GM12878 (cell line): ENCODE measurements at regions not wholly inside any gene's neighbourhood (a gene's known extent, or its start where the extent isn't known, plus 50 kb on each side); places are given as distances from the start of the nearest gene placed in this dataset.

Source experiments
- ATAC-seq: fragments of 200-7000 bp; cut with Tn5 transposase; 3 replicates; pipeline ENCODE4 v1.9.1; 2020; ENCODE audit warnings: mild to moderate bottlenecking, moderate library complexity
- BruUV-seq: library from RNA; stranded (reverse); fragments of 400-500 nt; replicated peaks from 2 replicates; lab custom pipeline; 2021; lab: Mats Ljungman, UMichigan
- CTCF ChIA-PET: fragments of 300-600 bp; sonication (Branson Sonifier 250); formaldehyde crosslinking; extraction: SDS; loops from one replicate; lab custom pipeline; 2021; ENCODE audit warnings: inconsistent platforms; lab: Yijun Ruan, JAX
- POLR2A ChIA-PET: fragments of 350-600 bp; formaldehyde crosslinking; extraction: SDS; loops from one replicate; lab custom pipeline; 2021; ENCODE audit warnings: inconsistent platforms; lab: Charles Lee
- RAD21 ChIA-PET: fragments of 300-600 bp; sonication (Branson Sonifier 250); formaldehyde crosslinking; loops from one replicate; lab custom pipeline; 2023; ENCODE audit warnings: antibody characterized with exemption; ENCODE audit not compliant: unreplicated experiment; lab: Charles Lee
- SMC1A ChIA-PET: fragments of 300-600 bp; sonication (Branson Sonifier 250); formaldehyde crosslinking; loops from one replicate; lab custom pipeline; 2023; ENCODE audit not compliant: unreplicated experiment, uncharacterized antibody; lab: Charles Lee
- DNase-seq: peaks from one replicate; pipeline ENCODE4 v3.0.0-alpha.2; 2011; ENCODE audit warnings: low read depth, low spot score
- FAIRE-seq: peaks from 3 replicates; lab custom pipeline; 2011; peaks lifted over from hg19 to GRCh38; lab: Jason Lieb, UNC
- H2AFZ ChIP-seq: 2 replicates; pipeline ENCODE4 v1.6.0; 2011; ENCODE audit warnings: low read depth, low read length, control low read depth; ENCODE audit not compliant: control insufficient read depth
- H3K27ac ChIP-seq: 2 replicates; pipeline ENCODE4 v1.5.1; 2011; ENCODE audit warnings: control low read depth; ENCODE audit not compliant: control insufficient read depth, insufficient read depth
- H3K27me3 ChIP-seq, 2 experiments: replicated peaks in 1 of 2; 2 replicates each; pipeline versions ENCODE4 v1.6.0 to v1.6.1; 2011; ENCODE audit warnings: low read length in 1 of 2; ENCODE audit not compliant: control insufficient read depth in 2 of 2, insufficient read depth in 2 of 2
- H3K36me3 ChIP-seq, 2 experiments: 2 replicates each; pipeline ENCODE4 v1.5.1; 2011; ENCODE audit warnings: low read length in 1 of 2; ENCODE audit not compliant: control insufficient read depth in 2 of 2, insufficient read depth in 2 of 2
- H3K4me1 ChIP-seq: 2 replicates; pipeline ENCODE4 v1.6.1; 2011; ENCODE audit warnings: mild to moderate bottlenecking, low read length, moderate library complexity, mixed read lengths; ENCODE audit not compliant: control insufficient read depth, insufficient read depth
- H3K4me2 ChIP-seq: 2 replicates; pipeline ENCODE4 v1.6.0; 2011; ENCODE audit warnings: control low read depth; ENCODE audit not compliant: control insufficient read depth, insufficient read depth
- H3K4me3 ChIP-seq: fragments of 200-600 bp; sonication (generic); 2 replicates; pipeline ENCODE4 v1.5.1; 2016
- H3K79me2 ChIP-seq: 2 replicates; pipeline ENCODE4 v1.6.0; 2011; ENCODE audit warnings: low read length; ENCODE audit not compliant: control insufficient read depth, insufficient read depth
- H3K9ac ChIP-seq: 2 replicates; pipeline ENCODE4 v1.8.0; 2011; ENCODE audit warnings: low read length, control low read depth, mixed read lengths; ENCODE audit not compliant: control insufficient read depth, insufficient read depth
- H3K9me3 ChIP-seq: replicated peaks from 3 replicates; pipeline ENCODE4 v1.5.1; 2011; ENCODE audit warnings: mild to moderate bottlenecking, low read length; ENCODE audit not compliant: control insufficient read depth, insufficient read depth
- H4K20me1 ChIP-seq: 2 replicates; pipeline ENCODE4 v1.6.0; 2011; ENCODE audit not compliant: control insufficient read depth, insufficient read depth
- CEBPZ ChIP-seq: fragments of 150-350 bp; IDR thresholded peaks from 2 replicates; pipeline ENCODE4 v1.6.1; 2016; ENCODE audit warnings: low read depth, low read length
- E4F1 ChIP-seq: fragments of 450-650 bp; IDR thresholded peaks from 2 replicates; pipeline ENCODE4 v1.6.1; 2018; ENCODE audit warnings: borderline replicate concordance, mild to moderate bottlenecking; ENCODE audit not compliant: partially characterized antibody
- EZH2 ChIP-seq: IDR thresholded peaks from 2 replicates; pipeline ENCODE4 v1.6.1; 2012; ENCODE audit warnings: low read depth, mild to moderate bottlenecking, control low read depth, inconsistent platforms, low read length, borderline replicate concordance; ENCODE audit not compliant: control insufficient read depth
- GABPA ChIP-seq: IDR thresholded peaks from 2 replicates; pipeline ENCODE4 v1.6.1; 2014; ENCODE audit warnings: antibody characterized with exemption, low read depth, mild to moderate bottlenecking, inconsistent platforms
- JUND ChIP-seq: IDR thresholded peaks from 2 replicates; pipeline ENCODE4 v1.6.1; 2012; ENCODE audit warnings: low read depth, mild to moderate bottlenecking, low read length, improper control_type of control experiment, moderate library complexity
- MXI1 ChIP-seq: fragments of 150-350 bp; IDR thresholded peaks from 2 replicates; pipeline ENCODE4 v1.6.1; 2011; ENCODE audit warnings: low read depth, mild to moderate bottlenecking, inconsistent platforms, low read length, improper control_type of control experiment
- MYB ChIP-seq: fragments of 150-350 bp; IDR thresholded peaks from 2 replicates; pipeline ENCODE4 v1.6.1; 2014; ENCODE audit warnings: mild to moderate bottlenecking, low read depth, low read length, borderline replicate concordance
- NRF1 ChIP-seq: conservative IDR thresholded peaks from 2 replicates; pipeline ENCODE4 v1.6.1; 2011; ENCODE audit warnings: mild to moderate bottlenecking, low read depth, low read length, improper control_type of control experiment
- TAF1 ChIP-seq: IDR thresholded peaks from 2 replicates; pipeline ENCODE4 v1.6.1; 2011; ENCODE audit warnings: mild to moderate bottlenecking, low read depth, low read length, borderline replicate concordance
- YY1 ChIP-seq: IDR thresholded peaks from 2 replicates; pipeline ENCODE4 v1.6.1; 2011; ENCODE audit warnings: low read depth, mild to moderate bottlenecking, low read length
- ZNF592 ChIP-seq: fragments of 450-650 bp; IDR thresholded peaks from 2 replicates; pipeline ENCODE4 v1.6.1; 2017; ENCODE audit warnings: mild to moderate bottlenecking, moderate library complexity
- WGBS: methylation state at CpG from one replicate; pipeline ENCODE4 v1.1.6; 2016; ENCODE audit warnings: low lambda C conversion rate; ENCODE audit not compliant: insufficient replicate concordance, insufficient coverage; ENCODE audit errors: missing lambda C conversion rate; 5-methylcytosine and 5-hydroxymethylcytosine counted together
- in situ Hi-C: fragments of 300-500 bp; cut with MboI; formaldehyde crosslinking; loops from 9 replicates; pipeline ENCODE4 v1.14.3; 2018; ENCODE audit warnings: mixed read lengths
- intact Hi-C: fragments of 100-400 bp; cut with micrococcal nuclease; formaldehyde crosslinking; loops from one replicate; pipeline ENCODE4 v1.14.2; 2022; ENCODE audit not compliant: unreplicated experiment

- TF ChIP-seq JUND, result no peak
- TF ChIP-seq GABPA, result no peak
- TF ChIP-seq TAF1, result no peak
- TF ChIP-seq, all 136 proteins: peak for 0
Observed at GRCh38 chr20:50258790-50259483, 68.3 kb downstream of the CEBPB start (continued).

- no peak for FAIRE-seq
- Histone ChIP-seq H3K4me2 (no peak overlapping the region), H3K36me3 (no peaks in the 10 kb centered on the region), H3K27ac (no peak overlapping the region), H3K27me3 (no peaks in the 10 kb centered on the region), H4K20me1 (no peaks in the 10 kb centered on the region), H3K4me1 (no peaks in the 10 kb centered on the region), H3K9ac (no peak overlapping the region), H3K9me3 (no peaks in the 10 kb centered on the region), H2AFZ (no peak overlapping the region), H3K79me2 (no peaks in the 10 kb centered on the region), H3K4me3 (no peak overlapping the region)
- BruUV-seq, result no TSS peak
- CTCF ChIA-PET, result no interaction called here
- SMC1A ChIA-PET, result no interaction called here
- RAD21 ChIA-PET, result no interaction called here
- ATAC-seq, result no peak
- in situ Hi-C loops, result no loop called here
- WGBS, result 34% methylated on average over 9 of the region's 9 CpGs
- POLR2A ChIA-PET, result no interaction called here
- intact Hi-C loops, result no loop called here
- no peak for DNase-seq
- TF ChIP-seq MXI1 (no peak), E4F1 (no peak), NRF1 (no peak), YY1 (no peak), EZH2 (no peak), ZNF592 (no peak), CEBPZ (no peak), MYB (no peak)
Observed at GRCh38 chr20:50259705-50260478, 69.3 kb downstream of the CEBPB start.
